ENCODE measurements at regions not wholly inside any gene's neighbourhood (a gene's known extent, or its start where the extent isn't known, plus 50 kb on each side); places are given as distances from the start of the nearest gene placed in this dataset.
"Not testable (repeated sequence)": the region's sequence is repeated elsewhere in the genome, so short reads cannot be mapped to it uniquely, and the experiment has no call there.

GRCh38 chr5:36801523-36801922 lies 75.0 kb upstream of the NIPBL start:
- Histone ChIP-seq H3K4me1 (no peaks in the 10 kb centered on the region), H3K9me3 (ENCODE audit: low read depth) (no peaks in the 10 kb centered on the region), H3K9ac (no peak overlapping the region), H3F3A (ENCODE audit: low read depth) (no peaks in the 10 kb centered on the region), H2AFZ (replicated peaks) (no peak overlapping the region), H3K79me2 (ENCODE audit: low read depth) (no peaks in the 10 kb centered on the region), H3K4me2 (no peak overlapping the region), H3K27ac (no peak overlapping the region), H3K4me3 (no peak overlapping the region), H3K36me3 (no peaks in the 10 kb centered on the region), H4K20me1 (ENCODE audit: low read depth) (no peaks in the 10 kb centered on the region), H3K27me3 (no peaks in the 10 kb centered on the region)
- peaks cover 2% of the 10 kb centered on the region for H3K27me3 Mint-ChIP-seq (ENCODE audit: insufficient read depth, low read depth)
- no peak overlapping the region for H3K27ac Mint-ChIP-seq
- H3K36me3 Mint-ChIP-seq, result no peaks in the 10 kb centered on the region
- DNase-seq (ENCODE audit: low spot score), result no peak
- H3K4me1 Mint-ChIP-seq, result no peaks in the 10 kb centered on the region
- no peak for TF ChIP-seq CTCF (IDR thresholded peaks at IDR 0.05)
- H3K4me3 Mint-ChIP-seq, result no peak overlapping the region
- H3K9me3 Mint-ChIP-seq, result no peaks in the 10 kb centered on the region

GRCh38 chr5:36802187-36802586 lies 74.4 kb upstream of the NIPBL start:
- Histone ChIP-seq H3F3A (ENCODE audit: low read depth) (no peaks in the 10 kb centered on the region), H3K27me3 (no peaks in the 10 kb centered on the region), H3K9ac (no peak overlapping the region), H3K79me2 (ENCODE audit: low read depth) (no peaks in the 10 kb centered on the region), H2AFZ (replicated peaks) (no peak overlapping the region), H3K4me2 (no peak overlapping the region), H3K4me1 (no peaks in the 10 kb centered on the region), H4K20me1 (ENCODE audit: low read depth) (no peaks in the 10 kb centered on the region), H3K27ac (no peak overlapping the region), H3K36me3 (no peaks in the 10 kb centered on the region), H3K4me3 (no peak overlapping the region), H3K9me3 (ENCODE audit: low read depth) (no peaks in the 10 kb centered on the region)
- Mint-ChIP-seq H3K4me1 (no peaks in the 10 kb centered on the region), H3K36me3 (no peaks in the 10 kb centered on the region), H3K4me3 (no peak overlapping the region), H3K27me3 (ENCODE audit: insufficient read depth, low read depth) (peaks cover under 1% of the 10 kb centered on the region), H3K9me3 (no peaks in the 10 kb centered on the region), H3K27ac (no peak overlapping the region)
- TF ChIP-seq EZH2 (IDR thresholded peaks at IDR 0.05) (no peak), CTCF (IDR thresholded peaks at IDR 0.05) (no peak), EZH2phosphoT487 (IDR thresholded peaks at IDR 0.05) (no peak)
- DNase-seq (ENCODE audit: low spot score), result no peak

- H3K4me3 Mint-ChIP-seq; H2AFZ ChIP-seq (replicated peaks); H3K36me3 Mint-ChIP-seq; H3K27ac Mint-ChIP-seq; H3F3A ChIP-seq (ENCODE audit: low read depth); H3K9me3 Mint-ChIP-seq; H3K9ac ChIP-seq; H3K4me2 ChIP-seq; H3K4me3 ChIP-seq; DNase-seq (ENCODE audit: low spot score); H4K20me1 ChIP-seq (ENCODE audit: low read depth); H3K9me3 ChIP-seq (ENCODE audit: low read depth); H3K27ac ChIP-seq; H3K79me2 ChIP-seq (ENCODE audit: low read depth); H3K4me1 ChIP-seq; H3K27me3 Mint-ChIP-seq (ENCODE audit: insufficient read depth, low read depth); H3K4me1 Mint-ChIP-seq; H3K27me3 ChIP-seq; H3K36me3 ChIP-seq: not testable (repeated sequence)
These were observed 63.3 kb upstream of the NIPBL start for GRCh38 chr5:36813249-36813648.

DNA sequence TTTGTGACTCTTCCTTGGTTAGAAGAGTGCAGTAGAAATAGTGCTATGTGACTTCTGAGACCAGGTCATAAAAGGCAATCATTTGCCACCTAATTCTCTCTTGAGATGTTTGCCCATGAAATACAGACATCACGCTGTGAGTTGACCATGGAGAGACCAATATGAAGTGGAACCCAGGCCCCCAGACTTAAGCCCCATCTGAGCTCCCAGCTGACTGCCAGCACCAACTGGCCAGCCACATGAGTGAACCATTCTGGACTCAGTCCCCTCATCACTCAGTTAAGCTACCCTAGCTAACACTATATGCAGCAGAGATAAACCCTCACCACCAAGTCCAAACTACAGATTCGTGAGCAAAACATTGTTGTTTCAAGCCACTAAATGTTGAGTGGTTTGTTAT lies 60.7 kb upstream of the NIPBL start:
- Histone ChIP-seq H3F3A (ENCODE audit: low read depth) (no peaks in the 10 kb centered on the region), H3K9me3 (ENCODE audit: low read depth) (no peaks in the 10 kb centered on the region), H3K27me3 (no peaks in the 10 kb centered on the region), H3K4me2 (no peak overlapping the region), H3K4me1 (no peaks in the 10 kb centered on the region), H3K36me3 (no peaks in the 10 kb centered on the region), H3K79me2 (ENCODE audit: low read depth) (no peaks in the 10 kb centered on the region), H4K20me1 (ENCODE audit: low read depth) (no peaks in the 10 kb centered on the region), H3K4me3 (no peak overlapping the region), H2AFZ (replicated peaks) (no peak overlapping the region), H3K27ac (no peak overlapping the region), H3K9ac (no peak overlapping the region)
- TF ChIP-seq EZH2phosphoT487 (IDR thresholded peaks at IDR 0.05), result no peak
- TF ChIP-seq EZH2 (IDR thresholded peaks at IDR 0.05), result no peak
- TF ChIP-seq CTCF (IDR thresholded peaks at IDR 0.05), result no peak
- H3K9me3 Mint-ChIP-seq, result no peaks in the 10 kb centered on the region
- no peak for DNase-seq (ENCODE audit: low spot score)
- H3K27me3 Mint-ChIP-seq (ENCODE audit: insufficient read depth, low read depth), result no peaks in the 10 kb centered on the region
- H3K4me1 Mint-ChIP-seq, result no peaks in the 10 kb centered on the region
- H3K4me3 Mint-ChIP-seq, result no peak overlapping the region
- no peaks in the 10 kb centered on the region for H3K36me3 Mint-ChIP-seq
- H3K27ac Mint-ChIP-seq, result no peak overlapping the region
